Epithelial cell of esophagus (primary cell): ENCODE measurements at regions not wholly inside any gene's neighbourhood (a gene's known extent, or its start where the extent isn't known, plus 50 kb on each side); places are given as distances from the start of the nearest gene placed in this dataset.

ENCODE experiments used
- DNase-seq: peaks from one replicate; pipeline ENCODE4 v3.0.0; 2010; ENCODE audit warnings: low read depth
- H3K4me3 ChIP-seq: 2 replicates; pipeline ENCODE4 v1.5.1; 2011; ENCODE audit warnings: mild to moderate bottlenecking, low read length, control low read depth
- TF ChIP-seq, protein P1 (sequence below): IDR thresholded peaks from 2 replicates; pipeline ENCODE4 v1.5.1; 2011; ENCODE audit warnings: low read depth, mild to moderate bottlenecking, low read length, control low read depth, inconsistent platforms; ENCODE audit not compliant: insufficient read depth; ENCODE audit errors: missing control alignments

DNA sequence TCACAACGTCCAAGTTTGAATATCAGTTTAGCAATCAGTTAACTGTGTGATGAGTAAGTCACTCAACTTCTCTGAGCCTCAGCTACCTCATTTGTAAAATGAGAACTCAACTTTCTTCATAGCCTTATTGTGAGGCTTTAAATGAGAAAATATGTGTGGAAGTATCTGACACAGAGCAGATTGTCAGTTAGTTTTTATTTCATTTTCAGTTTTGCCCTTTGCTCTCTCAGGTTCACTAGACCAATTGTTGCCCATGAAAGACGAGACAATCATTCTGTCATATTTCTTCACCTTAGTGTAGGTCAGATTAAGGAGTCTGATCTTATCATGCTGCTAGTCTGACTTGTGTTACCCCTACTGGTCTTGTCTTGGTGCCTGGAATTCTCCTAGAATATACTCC, 232.8 kb upstream of the PTBP2 start:
- TF ChIP-seq, protein P1, sequence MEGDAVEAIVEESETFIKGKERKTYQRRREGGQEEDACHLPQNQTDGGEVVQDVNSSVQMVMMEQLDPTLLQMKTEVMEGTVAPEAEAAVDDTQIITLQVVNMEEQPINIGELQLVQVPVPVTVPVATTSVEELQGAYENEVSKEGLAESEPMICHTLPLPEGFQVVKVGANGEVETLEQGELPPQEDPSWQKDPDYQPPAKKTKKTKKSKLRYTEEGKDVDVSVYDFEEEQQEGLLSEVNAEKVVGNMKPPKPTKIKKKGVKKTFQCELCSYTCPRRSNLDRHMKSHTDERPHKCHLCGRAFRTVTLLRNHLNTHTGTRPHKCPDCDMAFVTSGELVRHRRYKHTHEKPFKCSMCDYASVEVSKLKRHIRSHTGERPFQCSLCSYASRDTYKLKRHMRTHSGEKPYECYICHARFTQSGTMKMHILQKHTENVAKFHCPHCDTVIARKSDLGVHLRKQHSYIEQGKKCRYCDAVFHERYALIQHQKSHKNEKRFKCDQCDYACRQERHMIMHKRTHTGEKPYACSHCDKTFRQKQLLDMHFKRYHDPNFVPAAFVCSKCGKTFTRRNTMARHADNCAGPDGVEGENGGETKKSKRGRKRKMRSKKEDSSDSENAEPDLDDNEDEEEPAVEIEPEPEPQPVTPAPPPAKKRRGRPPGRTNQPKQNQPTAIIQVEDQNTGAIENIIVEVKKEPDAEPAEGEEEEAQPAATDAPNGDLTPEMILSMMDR, result no peak
- DNase-seq, result no peak
- no peak overlapping the region for H3K4me3 ChIP-seq

DNA sequence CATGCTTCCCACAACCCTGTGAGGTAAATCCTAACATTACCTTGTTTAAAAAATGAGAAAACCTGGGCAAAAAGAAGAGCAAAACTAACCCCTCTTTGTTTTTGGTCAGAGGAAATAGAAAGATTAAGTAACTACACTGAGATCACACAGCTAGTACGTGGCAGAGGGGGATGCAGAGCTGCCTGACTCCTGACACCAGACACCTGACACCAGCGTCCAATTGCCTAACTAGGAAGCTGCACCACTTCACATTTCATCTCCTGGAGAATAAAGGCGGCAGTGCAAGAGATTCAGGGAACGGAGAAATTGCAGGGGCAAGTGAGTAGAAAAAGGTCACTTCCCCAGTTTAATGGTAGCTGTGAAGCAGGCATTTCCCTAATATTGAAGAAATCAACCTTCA, 229.3 kb upstream of the PTBP2 start:
- no peak for DNase-seq
- H3K4me3 ChIP-seq, result no peak overlapping the region
- TF ChIP-seq, protein P1, result no peak

DNA sequence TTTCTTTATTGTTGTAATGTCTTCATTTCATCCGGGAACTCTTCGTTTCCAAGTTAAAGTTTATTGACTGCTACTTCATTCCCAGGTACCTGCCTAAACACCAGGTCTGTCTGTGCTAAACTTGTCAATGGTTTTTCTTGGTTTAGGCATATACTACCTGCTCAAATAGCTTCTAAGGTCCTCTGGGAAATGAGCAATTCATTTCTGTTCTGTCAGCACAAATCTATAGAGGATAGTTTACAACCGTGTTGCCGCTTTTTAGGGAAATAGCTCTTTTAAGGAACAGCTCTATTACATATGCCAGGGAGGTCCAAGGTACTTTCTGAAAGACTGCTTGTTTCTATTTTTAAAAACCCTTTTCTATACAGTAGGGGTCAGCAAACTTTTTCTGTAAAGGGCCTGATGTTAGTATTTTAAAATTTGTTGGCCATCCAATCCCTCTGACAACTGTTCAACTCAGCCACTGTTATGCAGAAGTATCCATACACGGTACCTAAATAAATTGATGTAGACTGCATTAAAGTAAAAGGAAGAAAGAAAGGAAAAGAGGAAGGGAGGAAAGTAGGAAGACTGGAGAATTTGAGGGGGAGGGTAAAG, 222.7 kb upstream of the PTBP2 start:
- H3K4me3 ChIP-seq, result no peak overlapping the region
- TF ChIP-seq, protein P1, result no peak
- no peak for DNase-seq

GRCh38 chr1:96508233-96508632, 213.4 kb upstream of the PTBP2 start:
- TF ChIP-seq, protein P1, result no peak

DNA sequence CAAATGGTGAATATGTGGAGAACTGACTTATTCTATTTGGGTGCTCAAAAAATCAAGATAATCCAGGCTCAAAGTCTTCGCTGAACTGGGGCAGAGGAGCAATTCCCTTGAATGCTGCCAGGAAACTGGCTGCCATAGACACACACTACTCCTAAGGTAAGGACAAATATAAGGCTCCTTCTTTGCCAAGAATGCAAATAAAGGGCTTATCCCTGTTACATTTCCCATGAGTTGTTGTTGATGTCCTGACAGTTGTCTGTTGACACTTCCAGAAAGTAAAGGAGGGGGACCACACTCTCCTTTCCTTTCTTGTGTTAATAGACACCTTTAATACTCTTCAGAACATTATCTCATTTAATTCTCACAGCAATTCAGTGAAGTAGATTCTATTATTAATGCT, 212.2 kb upstream of the PTBP2 start:
- TF ChIP-seq, protein P1, result no peak
- no peak overlapping the region for H3K4me3 ChIP-seq
- no peak for DNase-seq

More at GRCh38 chr1:96508233-96508632, 213.4 kb upstream of the PTBP2 start:
- H3K4me3 ChIP-seq, result no peak overlapping the region
- DNase-seq, result no peak

DNA sequence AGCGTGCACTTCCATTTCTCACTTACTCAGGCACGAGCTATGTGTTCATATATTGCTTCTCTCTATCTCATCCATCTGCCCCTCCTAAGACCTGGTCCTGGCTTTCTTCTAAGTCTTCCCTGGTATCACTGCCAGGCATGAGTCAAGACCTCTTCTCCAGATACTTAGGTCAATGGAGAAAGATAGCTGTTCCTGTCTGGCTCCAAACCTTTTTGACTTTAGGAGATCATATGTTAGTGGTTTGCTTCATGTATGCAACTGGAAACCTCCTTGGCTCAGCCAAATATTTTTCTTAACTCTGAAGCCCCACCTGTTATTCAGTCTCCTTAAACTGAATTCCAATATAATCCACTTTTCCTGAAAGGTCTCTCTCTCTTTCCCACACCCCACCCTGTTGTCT, 211.6 kb upstream of the PTBP2 start:
- no peak for DNase-seq
- TF ChIP-seq, protein P1, result no peak
- H3K4me3 ChIP-seq, result no peak overlapping the region

- TF ChIP-seq, protein P1, result no peak
- no peak overlapping the region for H3K4me3 ChIP-seq
- DNase-seq, result no peak
Observed at GRCh38 chr1:96510391-96510790, 211.2 kb upstream of the PTBP2 start.
